Fibroblast of peridontal ligament (primary cell): ENCODE measurements at regions not wholly inside any gene's neighbourhood (a gene's known extent, or its start where the extent isn't known, plus 50 kb on each side); places are given as distances from the start of the nearest gene placed in this dataset.
"Not testable (repeated sequence)": the region's sequence is repeated elsewhere in the genome, so short reads cannot be mapped to it uniquely, and the experiment has no call there.

Experiments used
- DNase-seq: peaks from one replicate; pipeline ENCODE4 v3.0.0-alpha.2; 2010; ENCODE audit errors: extremely low read depth

DNA sequence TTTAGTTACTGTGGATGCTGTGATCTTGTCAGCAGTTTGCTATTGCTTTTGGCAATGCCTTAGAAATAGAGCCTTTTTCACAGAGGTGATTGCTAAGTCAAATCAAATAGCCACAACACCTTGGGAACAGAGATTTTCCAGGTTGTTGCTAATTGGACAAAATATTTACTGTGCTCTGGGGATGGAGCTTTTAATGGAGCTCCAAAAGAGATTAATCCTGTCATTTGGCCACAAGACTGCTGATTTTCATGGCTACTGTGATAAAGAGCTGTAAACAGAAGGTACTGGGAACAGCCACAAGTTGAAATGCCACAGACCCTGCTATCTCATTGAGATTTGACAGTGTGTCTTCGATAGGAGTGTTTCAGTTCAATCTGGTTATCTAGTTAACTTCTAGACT is 1715.2 kb upstream of the ADGRL3 start:
- DNase-seq: no peak

GRCh38 chr4:59500103-59500502 is 1700.0 kb upstream of the ADGRL3 start:
- no peak for DNase-seq

DNA sequence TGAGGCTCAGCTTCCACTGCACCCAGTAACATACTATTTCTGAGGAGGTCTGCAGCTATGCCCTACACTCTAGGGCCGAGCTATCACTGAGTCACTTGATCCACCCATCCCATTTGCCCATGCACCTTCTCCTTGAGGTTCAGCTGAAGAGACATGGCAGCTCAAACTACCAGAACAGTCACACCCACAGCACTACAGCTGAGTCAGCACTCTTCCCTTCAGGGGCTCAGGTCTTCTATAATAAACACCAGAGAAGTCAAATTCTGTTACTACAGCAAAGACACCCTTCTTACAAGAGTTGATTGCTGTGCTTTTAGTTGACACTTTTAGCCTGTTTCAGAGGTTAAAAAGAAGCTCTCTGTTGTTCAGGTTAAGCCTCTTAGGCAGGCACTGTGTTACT is 1696.4 kb upstream of the ADGRL3 start:
- DNase-seq: no peak

DNA sequence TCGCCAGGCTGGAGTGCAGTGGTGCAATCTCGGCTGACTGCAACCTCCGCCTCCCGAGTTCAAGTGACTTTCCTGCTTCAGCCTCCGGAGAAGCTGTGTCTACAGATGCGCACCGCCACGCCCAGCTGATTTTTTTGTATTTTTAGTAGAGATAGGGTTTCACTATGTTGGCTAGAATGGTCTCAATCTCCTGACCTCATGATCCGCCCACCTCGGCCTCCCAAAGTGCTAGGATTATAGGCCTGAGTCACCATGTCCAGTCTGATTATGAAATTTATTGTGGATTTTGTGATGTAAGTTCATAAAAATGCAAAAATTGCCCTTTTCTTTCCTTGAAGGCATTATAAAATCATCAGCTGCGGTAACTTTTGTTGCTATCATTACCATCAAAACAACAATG is 1688.3 kb upstream of the ADGRL3 start:
- DNase-seq: not testable (repeated sequence)

GRCh38 chr4:59517007-59517406 is 1683.1 kb upstream of the ADGRL3 start:
- no peak for DNase-seq

DNA sequence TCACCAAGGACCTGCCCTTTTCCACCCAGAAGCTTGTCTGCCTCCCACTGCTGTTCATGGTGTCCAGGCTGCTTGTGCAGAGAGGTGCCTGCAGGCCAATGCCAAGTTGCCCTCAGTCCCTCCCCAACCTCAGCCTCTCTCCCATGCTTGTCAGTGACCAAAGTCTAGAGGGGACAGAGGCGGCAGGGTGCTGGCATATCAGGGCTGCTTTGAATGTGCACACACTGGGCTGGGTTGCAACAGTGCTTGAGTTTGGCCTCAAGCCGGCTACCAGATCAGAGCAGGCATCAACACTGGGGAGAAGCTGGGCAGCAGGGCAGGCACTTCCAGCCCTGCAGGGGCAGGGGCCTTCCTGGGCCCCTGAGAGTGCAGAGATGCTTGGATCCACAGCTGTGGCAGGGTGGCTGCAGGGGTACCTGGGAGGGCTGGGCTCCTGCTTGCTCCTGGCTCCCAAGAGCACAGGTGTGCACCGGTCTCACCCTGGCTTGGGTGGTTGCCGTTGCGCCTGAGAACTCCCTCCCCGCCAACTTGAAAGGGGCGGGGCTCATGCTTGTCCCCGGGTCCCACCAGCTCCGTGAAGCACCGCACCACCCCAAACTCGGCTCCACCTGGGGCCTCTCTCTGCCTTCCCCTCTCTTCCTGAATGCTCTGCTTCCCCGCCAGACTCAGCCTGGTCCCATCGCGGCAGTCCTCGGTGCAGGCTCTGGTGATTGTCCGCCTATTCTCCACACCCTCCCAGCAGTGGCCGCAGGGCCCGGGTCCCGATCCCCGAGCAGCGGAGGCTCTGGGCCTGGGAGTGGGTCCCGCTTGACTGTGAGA is 1681.9 kb upstream of the ADGRL3 start:
- DNase-seq: no peak

DNA sequence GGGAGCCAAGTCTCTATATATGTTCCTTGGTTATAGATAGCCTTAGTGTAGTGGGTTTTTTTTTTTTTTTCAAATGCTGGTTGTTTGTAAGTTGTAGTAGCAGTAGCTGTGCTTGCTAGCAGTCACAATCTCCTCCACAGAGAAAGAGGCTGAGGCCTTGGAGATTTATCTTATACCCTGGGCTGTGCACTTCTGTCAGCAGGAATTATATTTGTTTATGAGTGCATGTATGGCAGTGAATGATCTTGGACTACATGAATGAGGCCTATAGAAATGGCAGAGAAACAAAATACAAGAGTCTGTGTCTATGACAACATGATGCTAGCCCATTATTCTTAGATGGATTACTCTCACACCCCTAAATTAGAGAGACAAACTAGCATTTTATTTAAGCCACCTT is 1674.2 kb upstream of the ADGRL3 start:
- no peak for DNase-seq

DNA sequence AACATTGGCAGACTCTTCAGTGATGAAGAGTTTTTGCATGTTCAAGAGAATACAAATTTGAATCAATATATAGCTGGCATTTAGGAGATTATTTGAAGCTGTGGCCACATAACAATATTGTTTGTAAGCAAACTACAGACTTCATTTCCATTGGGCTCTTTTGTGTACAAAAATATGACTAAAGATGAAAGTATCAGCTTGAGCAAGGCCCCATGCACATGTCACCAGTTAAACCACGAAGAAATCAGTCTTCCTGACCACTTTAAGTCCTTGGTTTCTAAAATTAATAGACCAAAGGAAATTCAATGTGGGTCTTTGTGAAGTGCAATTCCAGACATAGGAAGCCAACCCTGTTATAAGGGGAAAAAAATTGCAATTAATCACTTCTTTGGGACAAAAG is 1664.6 kb upstream of the ADGRL3 start:
- no peak for DNase-seq

DNA sequence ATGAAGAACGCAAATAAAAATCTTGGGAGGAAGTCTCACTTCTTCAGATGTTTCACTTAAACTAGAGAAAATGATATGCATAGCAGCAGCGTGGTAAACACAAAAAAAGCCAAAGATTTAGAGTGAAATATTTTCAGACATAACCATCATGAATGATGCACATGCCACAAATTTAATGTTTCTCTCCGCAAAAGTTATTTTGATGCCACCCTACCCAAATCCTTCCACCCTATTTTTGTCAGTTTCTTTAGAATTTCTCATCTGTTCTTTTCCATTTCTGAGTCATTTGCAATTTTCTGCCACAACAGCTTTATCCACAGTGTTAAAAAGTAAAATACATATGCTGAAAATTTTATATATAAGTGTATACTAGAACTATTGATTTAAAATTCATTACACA is 1663.7 kb upstream of the ADGRL3 start:
- DNase-seq: no peak

DNA sequence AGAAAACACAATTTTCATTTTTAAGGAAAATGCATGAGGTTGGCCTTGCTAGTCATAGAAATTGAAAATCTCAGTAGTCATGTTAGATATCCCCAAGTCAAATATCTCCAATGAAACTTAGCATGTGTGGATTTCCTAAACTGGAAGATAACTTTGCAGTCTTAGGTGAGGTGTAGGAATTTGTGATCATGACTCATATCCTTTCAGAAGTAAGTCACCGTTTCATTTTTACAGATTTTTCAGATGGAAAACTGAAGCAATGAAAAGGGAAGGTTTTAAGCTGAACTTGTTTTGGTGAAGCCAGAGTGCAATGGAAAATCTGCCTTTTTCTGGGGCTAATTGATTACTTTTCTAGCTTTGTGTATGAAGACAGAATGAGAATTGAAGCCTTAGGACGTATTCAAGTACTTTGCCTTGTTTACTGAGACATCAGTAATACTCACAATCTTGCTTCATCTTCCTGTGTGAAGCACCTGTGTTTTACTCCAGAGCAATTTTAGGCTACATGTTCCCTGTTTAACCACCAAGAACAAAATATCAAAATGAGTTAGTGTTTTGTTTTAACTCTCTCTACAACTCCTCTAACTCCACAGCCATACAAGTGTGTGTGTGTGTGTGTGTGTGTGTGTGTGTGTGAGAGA is 1662.8 kb upstream of the ADGRL3 start:
- DNase-seq: no peak

- DNase-seq: no peak
Observed at GRCh38 chr4:59539401-59539800, 1660.7 kb upstream of the ADGRL3 start.

GRCh38 chr4:59540311-59540710 is 1659.8 kb upstream of the ADGRL3 start:
- no peak for DNase-seq

GRCh38 chr4:59553063-59553720 is 1646.9 kb upstream of the ADGRL3 start:
- no peak for DNase-seq

DNA sequence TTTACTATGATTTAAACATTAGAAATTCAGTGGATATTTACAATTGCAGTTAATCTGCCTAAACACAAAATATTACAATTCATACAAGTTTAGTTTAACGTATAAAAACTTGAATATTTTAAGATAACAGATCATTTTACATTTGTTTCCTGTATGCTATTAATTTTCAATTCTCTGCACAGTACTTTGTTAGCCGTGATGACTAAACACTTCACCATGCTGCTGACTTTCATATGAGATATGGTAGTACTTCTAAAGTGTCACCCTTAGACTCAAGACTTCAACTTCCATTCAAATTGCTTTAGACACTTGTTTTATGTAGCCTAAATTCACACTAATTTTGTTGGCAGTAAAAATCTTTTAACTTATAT is 1646.4 kb upstream of the ADGRL3 start:
- DNase-seq: peak; percentile 2

DNA sequence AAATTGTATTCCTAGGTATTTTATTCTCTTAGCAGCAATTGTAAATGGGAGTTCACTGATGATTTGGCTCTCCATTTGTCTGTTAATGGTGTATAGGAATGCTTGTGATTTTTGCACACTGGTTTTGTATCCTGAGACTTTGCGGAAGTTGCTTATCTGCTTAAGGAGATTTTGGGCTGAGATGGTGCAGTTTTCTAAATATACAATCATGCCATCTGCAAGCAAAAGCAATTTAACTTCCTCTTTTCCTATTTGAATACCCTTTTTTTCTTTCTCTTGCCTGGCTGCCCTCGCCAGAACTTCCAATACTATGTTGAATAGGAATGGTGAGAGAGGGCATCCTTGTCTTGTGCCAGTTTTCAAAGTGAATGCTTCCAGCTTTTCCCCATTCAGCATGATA is 1643.9 kb upstream of the ADGRL3 start:
- DNase-seq: not testable (repeated sequence)

GRCh38 chr4:59560141-59560648 is 1639.9 kb upstream of the ADGRL3 start:
- DNase-seq: not testable (repeated sequence)

DNA sequence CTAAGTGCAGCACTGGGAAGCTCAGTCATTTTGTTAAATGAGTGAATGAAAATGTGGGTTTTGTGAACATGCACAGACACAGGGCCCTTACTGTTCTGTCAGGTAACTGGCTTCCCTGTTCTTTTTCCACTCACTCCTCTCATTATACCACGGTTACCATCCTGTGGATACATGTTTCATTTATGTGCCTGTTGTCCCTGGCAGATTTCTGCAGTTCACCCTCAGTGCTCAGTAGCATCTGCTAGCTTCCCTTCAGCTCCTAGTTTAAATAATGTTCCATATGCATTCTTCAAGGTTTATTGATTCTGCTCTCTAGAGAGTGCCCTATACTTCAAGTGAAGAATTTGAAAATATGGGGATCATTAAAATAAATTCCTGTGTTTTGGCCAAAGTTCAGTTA is 1634.3 kb upstream of the ADGRL3 start:
- no peak for DNase-seq

GRCh38 chr4:59570860-59571476 is 1629.2 kb upstream of the ADGRL3 start:
- no peak for DNase-seq

- DNase-seq: peak; percentile 1
Observed at GRCh38 chr4:59571805-59572430, 1628.2 kb upstream of the ADGRL3 start.

- DNase-seq: no peak
Observed at GRCh38 chr4:59583845-59584568, 1616.1 kb upstream of the ADGRL3 start.
